BE2C (cell line): ENCODE measurements at regions not wholly inside any gene's neighbourhood (a gene's known extent, or its start where the extent isn't known, plus 50 kb on each side); places are given as distances from the start of the nearest gene placed in this dataset.

Experiments
- DNase-seq: peaks from one replicate; pipeline ENCODE4 v3.0.0-alpha.2; 2020
- H3K27me3 ChIP-seq: fragments of 250-450 bp; sonication (Bioruptor Pico); 2 replicates; pipeline ENCODE4 v1.5.1; 2020; ENCODE audit warnings: mild to moderate bottlenecking
- H3K36me3 ChIP-seq: fragments of 250-450 bp; sonication (Bioruptor Pico); 2 replicates; pipeline ENCODE4 v1.5.1; 2020; ENCODE audit warnings: mild to moderate bottlenecking
- H3K4me1 ChIP-seq: fragments of 250-450 bp; sonication (Bioruptor Pico); 2 replicates; pipeline ENCODE4 v1.5.1; 2020
- H3K4me3 ChIP-seq: 2 replicates; pipeline ENCODE4 v1.5.1; 2011; ENCODE audit warnings: low read depth, low read length
- H3K9me3 ChIP-seq: fragments of 250-450 bp; sonication (Bioruptor Pico); 2 replicates; pipeline ENCODE4 v1.5.1; 2020
- TF ChIP-seq, protein P1 (sequence below): IDR thresholded peaks from 2 replicates; pipeline ENCODE4 v1.5.1; 2012; ENCODE audit warnings: mild to moderate bottlenecking, low read depth, low read length

DNA sequence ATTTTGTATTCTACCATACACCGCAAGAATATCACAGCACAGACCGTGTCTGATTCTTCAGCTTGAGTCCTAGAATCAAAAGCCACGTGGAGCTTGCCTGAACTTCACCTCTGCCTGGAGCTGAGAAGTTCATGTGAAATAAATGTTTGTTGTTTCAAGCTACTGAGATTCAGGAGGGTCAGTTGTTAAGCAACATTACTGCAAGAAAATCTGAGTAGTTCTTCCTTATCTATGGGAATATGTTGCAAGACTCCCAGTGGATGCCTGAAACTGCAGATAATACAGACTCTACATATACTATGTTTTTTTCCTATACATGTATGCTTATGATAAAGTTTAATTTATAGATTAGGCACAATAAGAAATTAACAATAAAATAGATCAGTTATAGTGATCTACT, 995.3 kb downstream of the TBC1D22A start:
- DNase-seq: no peak
- H3K36me3 ChIP-seq: no peaks in the 10 kb centered on the region
- no peaks in the 10 kb centered on the region; the same call in 1 of the 2 replicates for H3K9me3 ChIP-seq
- H3K4me3 ChIP-seq: no peak overlapping the region
- no peaks in the 10 kb centered on the region for H3K4me1 ChIP-seq
- TF ChIP-seq, protein P1, sequence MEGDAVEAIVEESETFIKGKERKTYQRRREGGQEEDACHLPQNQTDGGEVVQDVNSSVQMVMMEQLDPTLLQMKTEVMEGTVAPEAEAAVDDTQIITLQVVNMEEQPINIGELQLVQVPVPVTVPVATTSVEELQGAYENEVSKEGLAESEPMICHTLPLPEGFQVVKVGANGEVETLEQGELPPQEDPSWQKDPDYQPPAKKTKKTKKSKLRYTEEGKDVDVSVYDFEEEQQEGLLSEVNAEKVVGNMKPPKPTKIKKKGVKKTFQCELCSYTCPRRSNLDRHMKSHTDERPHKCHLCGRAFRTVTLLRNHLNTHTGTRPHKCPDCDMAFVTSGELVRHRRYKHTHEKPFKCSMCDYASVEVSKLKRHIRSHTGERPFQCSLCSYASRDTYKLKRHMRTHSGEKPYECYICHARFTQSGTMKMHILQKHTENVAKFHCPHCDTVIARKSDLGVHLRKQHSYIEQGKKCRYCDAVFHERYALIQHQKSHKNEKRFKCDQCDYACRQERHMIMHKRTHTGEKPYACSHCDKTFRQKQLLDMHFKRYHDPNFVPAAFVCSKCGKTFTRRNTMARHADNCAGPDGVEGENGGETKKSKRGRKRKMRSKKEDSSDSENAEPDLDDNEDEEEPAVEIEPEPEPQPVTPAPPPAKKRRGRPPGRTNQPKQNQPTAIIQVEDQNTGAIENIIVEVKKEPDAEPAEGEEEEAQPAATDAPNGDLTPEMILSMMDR: no peak
- no peaks in the 10 kb centered on the region for H3K27me3 ChIP-seq

DNA sequence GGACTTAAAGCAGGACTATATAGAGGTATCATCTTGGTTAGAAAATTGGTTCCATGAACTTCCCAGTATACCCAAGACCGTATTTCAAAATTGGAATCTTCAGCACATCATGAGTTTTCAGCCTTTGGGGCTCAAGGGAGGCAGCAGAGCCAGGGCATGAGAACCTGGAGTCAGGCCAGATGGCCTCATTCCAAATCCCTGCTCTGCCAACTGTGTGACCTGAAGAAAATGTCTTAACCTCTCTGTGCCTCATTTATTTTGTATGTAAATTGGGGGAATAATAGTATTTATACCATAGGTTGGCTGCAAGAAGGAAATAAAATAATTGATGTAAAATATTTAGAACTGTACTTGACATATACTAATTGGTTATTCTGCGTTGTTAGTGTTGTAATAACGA, 987.6 kb downstream of the TBC1D22A start:
- no peak for DNase-seq
- Histone ChIP-seq H3K4me1 (no peaks in the 10 kb centered on the region), H3K4me3 (no peak overlapping the region), H3K36me3 (no peaks in the 10 kb centered on the region), H3K27me3 (no peaks in the 10 kb centered on the region), H3K9me3 (no peaks in the 10 kb centered on the region)
- TF ChIP-seq, protein P1: no peak

DNA sequence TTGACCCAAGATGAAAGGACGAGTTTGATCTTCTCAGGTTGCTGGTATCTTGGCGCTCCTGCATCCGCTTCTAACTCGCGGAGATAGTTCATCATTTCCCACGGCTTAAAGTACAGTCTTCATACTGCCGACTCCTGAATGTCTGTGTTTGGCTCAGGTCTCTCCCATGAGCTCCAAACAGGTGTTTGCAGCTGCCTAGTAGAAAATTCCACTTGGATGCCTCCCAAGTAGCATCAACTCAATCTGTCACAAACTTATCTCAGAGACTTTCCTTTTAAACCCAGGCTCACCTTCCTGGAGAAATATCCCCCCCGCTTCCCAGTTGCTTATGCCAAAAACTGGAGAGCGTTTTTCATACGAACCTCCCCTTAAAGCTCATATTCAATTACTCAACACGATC, 986.5 kb downstream of the TBC1D22A start:
- no peak for DNase-seq
- H3K36me3 ChIP-seq: no peaks in the 10 kb centered on the region
- H3K4me3 ChIP-seq: no peak overlapping the region
- no peaks in the 10 kb centered on the region for H3K9me3 ChIP-seq
- no peaks in the 10 kb centered on the region for H3K27me3 ChIP-seq
- TF ChIP-seq, protein P1: no peak
- no peaks in the 10 kb centered on the region for H3K4me1 ChIP-seq

DNA sequence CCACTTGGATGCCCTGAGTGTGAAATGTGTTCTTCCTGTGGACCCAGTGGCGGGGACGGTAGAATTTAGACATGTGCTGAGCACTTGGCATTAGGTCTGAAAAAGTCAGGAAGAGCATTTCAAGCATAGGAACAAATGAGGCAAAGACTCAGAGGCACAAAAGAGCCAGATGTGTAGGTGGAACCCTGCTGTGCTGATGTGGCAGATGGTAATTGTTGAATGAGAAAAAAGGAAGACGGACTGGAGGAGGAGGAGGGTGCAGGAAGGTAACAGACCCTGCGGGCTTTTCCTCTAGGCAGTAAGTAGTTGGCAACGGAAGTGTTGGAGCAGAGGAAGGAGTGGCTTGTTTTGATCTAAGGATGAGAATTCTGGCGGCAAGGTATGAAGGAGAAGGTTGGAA, 985.8 kb downstream of the TBC1D22A start:
- no peaks in the 10 kb centered on the region for H3K4me1 ChIP-seq
- no peak overlapping the region for H3K4me3 ChIP-seq
- H3K9me3 ChIP-seq: no peaks in the 10 kb centered on the region
- no peak for DNase-seq
- H3K36me3 ChIP-seq: no peaks in the 10 kb centered on the region
- H3K27me3 ChIP-seq: no peaks in the 10 kb centered on the region
- TF ChIP-seq, protein P1: no peak

DNA sequence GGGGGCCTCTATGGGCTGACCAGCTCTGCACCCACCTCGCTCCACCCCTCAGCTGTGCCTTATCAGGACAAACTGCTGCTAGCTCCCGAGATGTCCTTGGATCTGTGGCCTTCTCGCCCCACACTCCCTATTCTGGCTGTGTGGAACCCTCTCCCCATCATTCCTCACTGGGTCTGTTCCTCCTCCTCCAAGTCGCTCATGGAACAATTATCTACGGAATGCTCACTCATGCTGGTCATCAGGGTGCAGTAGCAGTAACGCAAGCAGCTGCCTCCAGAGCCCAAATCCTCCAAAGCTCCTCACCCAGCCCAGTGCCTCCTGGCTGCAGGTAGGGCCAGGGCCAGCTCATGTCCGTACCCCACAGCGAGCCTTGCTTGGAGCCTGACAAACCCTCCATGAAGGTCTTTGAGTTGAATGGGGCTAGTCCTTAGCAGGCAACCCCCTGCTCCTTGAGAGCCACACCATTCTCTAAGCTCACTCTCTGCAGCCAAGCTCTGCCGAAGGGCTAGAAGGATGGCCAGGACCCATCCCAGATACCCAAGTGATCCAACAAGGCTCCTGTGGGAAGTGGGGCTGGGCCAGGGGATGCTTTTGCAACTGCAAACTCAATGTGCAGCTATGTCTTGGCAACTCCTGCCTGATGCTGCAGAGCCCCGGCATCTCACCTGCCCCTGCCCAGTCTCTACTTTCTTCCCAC, 977.8 kb downstream of the TBC1D22A start:
- Histone ChIP-seq H3K36me3 (no peaks in the 10 kb centered on the region), H3K27me3 (no peaks in the 10 kb centered on the region), H3K4me1 (no peaks in the 10 kb centered on the region), H3K4me3 (no peak overlapping the region), H3K9me3 (peaks cover 4% of the 10 kb centered on the region; the same call in 1 of the 2 replicates)
- TF ChIP-seq, protein P1: no peak
- no peak for DNase-seq

DNA sequence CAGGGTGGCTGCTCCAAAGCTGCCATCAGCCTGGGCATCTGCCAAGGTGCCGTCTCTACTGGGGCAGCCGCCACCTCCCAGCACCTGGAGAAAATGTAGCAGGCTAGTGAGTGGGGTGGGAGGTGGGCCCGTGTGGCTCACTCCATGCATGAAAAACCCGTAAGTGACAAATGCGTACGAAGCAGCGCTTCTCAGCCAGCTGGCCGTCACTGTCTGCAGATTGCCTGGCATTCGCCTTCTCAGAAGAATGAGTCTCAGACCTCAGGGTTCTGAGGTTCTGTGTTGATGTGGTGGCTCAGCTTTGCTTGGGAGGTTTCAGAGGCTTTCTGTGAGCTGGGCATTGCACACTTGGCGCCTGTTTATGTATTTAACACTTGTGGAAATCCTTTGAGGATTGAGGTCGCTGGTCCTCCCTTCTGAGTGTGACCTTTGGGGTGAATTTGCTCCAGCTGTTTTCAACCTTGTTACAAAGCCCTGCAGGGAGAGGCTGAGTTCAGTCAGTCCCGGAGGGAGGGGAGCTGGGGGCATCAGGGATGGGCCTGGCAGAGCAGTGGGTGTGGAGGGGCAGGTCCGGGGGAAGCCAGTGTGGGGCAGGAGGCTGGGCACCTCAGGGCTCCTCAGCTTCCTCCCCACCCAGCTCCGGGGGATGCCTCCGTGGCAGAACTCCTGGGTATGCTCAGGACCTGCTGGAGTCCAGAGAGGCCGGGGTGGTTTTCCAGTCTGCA, 977.0 kb downstream of the TBC1D22A start:
- no peak for DNase-seq
- no peak overlapping the region for H3K4me3 ChIP-seq
- H3K36me3 ChIP-seq: no peaks in the 10 kb centered on the region
- peaks cover 4% of the 10 kb centered on the region; the same call in 1 of the 2 replicates for H3K9me3 ChIP-seq
- H3K4me1 ChIP-seq: no peaks in the 10 kb centered on the region
- H3K27me3 ChIP-seq: no peaks in the 10 kb centered on the region
- TF ChIP-seq, protein P1: no peak
